ENCODE measurements at regions not wholly inside any gene's neighbourhood (a gene's known extent, or its start where the extent isn't known, plus 50 kb on each side); places are given as distances from the start of the nearest gene placed in this dataset.

DNA sequence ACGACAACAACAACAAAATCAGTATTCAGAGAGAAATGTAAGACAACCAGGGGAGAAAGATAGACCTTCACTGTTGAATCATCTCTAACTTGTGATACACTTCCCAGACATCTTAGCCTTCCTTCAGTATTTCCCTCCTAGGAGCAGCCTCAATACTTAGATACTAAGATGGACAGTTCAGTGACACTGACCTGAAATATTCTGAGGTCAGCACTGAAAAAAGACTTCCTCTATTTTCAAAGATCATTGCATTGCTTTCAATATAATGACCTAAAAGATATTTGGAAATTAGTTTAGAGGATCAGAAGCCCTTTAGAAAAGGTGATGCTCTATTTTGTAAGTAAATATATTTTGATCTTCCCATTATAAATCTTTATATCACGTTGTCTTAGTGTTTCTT lies 101.0 kb downstream of the MRPL39 start:
- TF ChIP-seq, protein P1, sequence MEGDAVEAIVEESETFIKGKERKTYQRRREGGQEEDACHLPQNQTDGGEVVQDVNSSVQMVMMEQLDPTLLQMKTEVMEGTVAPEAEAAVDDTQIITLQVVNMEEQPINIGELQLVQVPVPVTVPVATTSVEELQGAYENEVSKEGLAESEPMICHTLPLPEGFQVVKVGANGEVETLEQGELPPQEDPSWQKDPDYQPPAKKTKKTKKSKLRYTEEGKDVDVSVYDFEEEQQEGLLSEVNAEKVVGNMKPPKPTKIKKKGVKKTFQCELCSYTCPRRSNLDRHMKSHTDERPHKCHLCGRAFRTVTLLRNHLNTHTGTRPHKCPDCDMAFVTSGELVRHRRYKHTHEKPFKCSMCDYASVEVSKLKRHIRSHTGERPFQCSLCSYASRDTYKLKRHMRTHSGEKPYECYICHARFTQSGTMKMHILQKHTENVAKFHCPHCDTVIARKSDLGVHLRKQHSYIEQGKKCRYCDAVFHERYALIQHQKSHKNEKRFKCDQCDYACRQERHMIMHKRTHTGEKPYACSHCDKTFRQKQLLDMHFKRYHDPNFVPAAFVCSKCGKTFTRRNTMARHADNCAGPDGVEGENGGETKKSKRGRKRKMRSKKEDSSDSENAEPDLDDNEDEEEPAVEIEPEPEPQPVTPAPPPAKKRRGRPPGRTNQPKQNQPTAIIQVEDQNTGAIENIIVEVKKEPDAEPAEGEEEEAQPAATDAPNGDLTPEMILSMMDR (IDR thresholded peaks at IDR 0.05; ENCODE audit: low read depth, low read length) = no peak
- no peak overlapping the region for H3K4me3 ChIP-seq (ENCODE audit: low read depth, low read length)
- no peaks in the 10 kb centered on the region for H3K9me3 ChIP-seq (ENCODE audit: severe bottlenecking)
- no peak for DNase-seq
- no peaks in the 10 kb centered on the region for H3K27me3 ChIP-seq (ENCODE audit: insufficient read depth, low read depth, severe bottlenecking)
- no peaks in the 10 kb centered on the region for H3K36me3 ChIP-seq
- no peak overlapping the region for H3K27ac ChIP-seq

DNA sequence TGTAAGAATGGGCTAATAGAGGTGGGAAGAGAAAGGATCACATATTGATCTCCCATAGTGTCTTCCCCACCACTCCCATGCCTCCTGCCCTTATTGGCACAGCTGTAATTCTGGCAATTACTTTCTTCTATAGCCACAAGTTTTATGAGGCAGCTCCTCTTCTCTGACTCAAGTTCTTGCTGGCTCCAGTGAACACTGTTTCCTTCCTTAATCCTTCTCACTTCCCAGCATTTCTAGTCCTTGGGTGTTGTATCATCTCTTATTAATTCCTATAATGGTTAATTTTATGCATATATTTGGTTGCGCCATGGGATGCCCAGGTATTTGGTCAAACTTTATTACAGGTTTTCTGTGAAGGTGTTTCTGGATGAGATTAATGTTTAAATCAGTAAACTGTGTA lies 103.3 kb downstream of the MRPL39 start:
- Histone ChIP-seq H3K27me3 (ENCODE audit: insufficient read depth, low read depth, severe bottlenecking) (no peaks in the 10 kb centered on the region), H3K9me3 (ENCODE audit: severe bottlenecking) (no peaks in the 10 kb centered on the region), H3K4me3 (ENCODE audit: low read depth, low read length) (no peak overlapping the region), H3K36me3 (no peaks in the 10 kb centered on the region), H3K27ac (no peak overlapping the region)
- DNase-seq = no peak
- TF ChIP-seq, protein P1 (IDR thresholded peaks at IDR 0.05; ENCODE audit: low read depth, low read length) = no peak

DNA sequence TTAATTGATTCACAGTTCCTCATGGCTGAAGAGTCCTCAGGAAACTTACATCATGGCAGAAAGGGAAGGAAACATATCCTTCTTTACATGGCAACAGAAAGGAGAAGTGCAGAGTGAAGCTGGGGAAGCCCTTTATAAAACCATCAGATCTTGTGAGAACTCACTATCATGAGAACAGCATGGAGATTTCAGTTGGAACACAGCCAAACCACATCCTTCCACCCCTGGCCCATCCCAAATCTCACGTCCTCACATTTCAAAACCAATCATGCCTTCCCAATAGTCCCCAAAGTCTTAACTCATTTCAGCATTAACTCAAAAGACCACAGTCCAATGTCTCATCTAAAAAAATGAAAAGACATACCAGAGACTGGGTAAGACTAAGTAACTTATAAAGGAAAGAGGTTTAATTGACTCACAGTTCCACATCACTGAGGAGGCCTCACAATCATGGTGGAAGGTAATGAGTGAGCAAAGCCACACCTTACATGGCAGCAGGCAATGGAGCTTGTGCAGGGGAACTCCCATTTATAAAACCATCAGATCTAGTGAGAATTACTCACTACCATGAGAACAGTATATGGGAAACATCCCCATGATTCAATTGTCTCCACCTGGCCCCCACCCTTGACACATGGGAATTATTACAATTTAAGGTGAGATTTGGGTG lies 105.2 kb downstream of the MRPL39 start:
- TF ChIP-seq, protein P1 (IDR thresholded peaks at IDR 0.05; ENCODE audit: low read depth, low read length) = no peak
- DNase-seq = no peak
- H3K4me3 ChIP-seq (ENCODE audit: low read depth, low read length) = no peak overlapping the region
- no peaks in the 10 kb centered on the region for H3K27me3 ChIP-seq (ENCODE audit: insufficient read depth, low read depth, severe bottlenecking)
- no peaks in the 10 kb centered on the region for H3K36me3 ChIP-seq
- no peak overlapping the region for H3K27ac ChIP-seq
- H3K9me3 ChIP-seq (ENCODE audit: severe bottlenecking) = no peaks in the 10 kb centered on the region

DNA sequence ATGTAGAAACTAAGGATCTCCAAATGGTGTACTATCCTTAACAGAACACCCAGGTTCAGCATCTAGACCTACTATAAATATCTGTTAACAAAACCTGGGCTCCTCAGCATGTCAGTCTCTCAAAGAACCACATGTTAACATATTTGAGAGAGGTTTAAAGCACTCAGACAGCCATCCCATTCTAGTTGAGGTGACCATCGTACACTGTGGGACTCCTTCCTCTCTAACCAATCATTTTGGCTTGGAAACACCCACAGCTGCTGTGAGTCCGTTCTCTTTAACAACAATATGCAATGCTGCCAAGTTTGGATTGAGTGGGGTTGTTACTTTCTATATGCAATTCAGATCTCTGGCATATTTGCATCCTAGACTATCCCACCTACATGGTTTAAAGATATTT lies 105.8 kb downstream of the MRPL39 start:
- TF ChIP-seq, protein P1 (IDR thresholded peaks at IDR 0.05; ENCODE audit: low read depth, low read length) = no peak
- Histone ChIP-seq H3K27me3 (ENCODE audit: insufficient read depth, low read depth, severe bottlenecking) (no peaks in the 10 kb centered on the region), H3K36me3 (no peaks in the 10 kb centered on the region), H3K4me3 (ENCODE audit: low read depth, low read length) (no peak overlapping the region), H3K9me3 (ENCODE audit: severe bottlenecking) (no peaks in the 10 kb centered on the region), H3K27ac (no peak overlapping the region)
- DNase-seq = no peak

DNA sequence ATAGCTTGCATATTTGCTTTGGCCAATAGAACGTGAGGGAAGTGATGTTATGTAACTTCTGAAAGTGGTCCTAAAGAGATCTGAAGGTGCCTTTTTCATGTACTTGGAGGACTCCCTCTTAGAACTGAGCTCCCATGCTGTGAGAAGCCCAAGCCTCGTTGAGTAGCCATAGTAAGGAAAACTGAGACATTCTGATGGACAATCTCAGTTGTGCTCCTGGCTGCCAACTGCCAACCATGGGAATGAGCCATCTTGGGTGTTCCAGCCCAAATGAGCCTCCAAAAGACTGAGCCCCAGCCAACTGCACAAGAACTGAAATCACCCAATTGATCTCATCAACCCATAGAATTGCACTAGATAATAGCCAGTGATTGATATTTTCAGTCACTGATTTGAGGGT lies 106.7 kb downstream of the MRPL39 start:
- Histone ChIP-seq H3K27me3 (ENCODE audit: insufficient read depth, low read depth, severe bottlenecking) (no peaks in the 10 kb centered on the region), H3K27ac (no peak overlapping the region), H3K9me3 (ENCODE audit: severe bottlenecking) (no peaks in the 10 kb centered on the region), H3K36me3 (no peaks in the 10 kb centered on the region), H3K4me3 (ENCODE audit: low read depth, low read length) (no peak overlapping the region)
- no peak for DNase-seq
- TF ChIP-seq, protein P1 (IDR thresholded peaks at IDR 0.05; ENCODE audit: low read depth, low read length) = no peak

Data from WERI-Rb-1 (cell line).